HepG2 (cell line): ENCODE measurements at regions not wholly inside any gene's neighbourhood (a gene's known extent, or its start where the extent isn't known, plus 50 kb on each side); places are given as distances from the start of the nearest gene placed in this dataset.

Experiments used
- BRCA1 ChIP-seq: sonication (generic); formaldehyde crosslinking; IDR thresholded peaks from 2 replicates; pipeline ENCODE4 v1.4.0; 2020; ENCODE audit warnings: missing genetic modification reagents
- CENPX ChIP-seq: sonication (generic); formaldehyde crosslinking; IDR thresholded peaks from 2 replicates; pipeline ENCODE4 v1.9.0; 2021; ENCODE audit warnings: mild to moderate bottlenecking, missing genetic modification reagents, moderate library complexity
- ESRRA ChIP-seq: sonication (generic); formaldehyde crosslinking; IDR thresholded peaks from 2 replicates; pipeline ENCODE4 v1.5.1; 2020; ENCODE audit warnings: mild to moderate bottlenecking, low read depth, missing genetic modification reagents
- HOXA7 ChIP-seq: sonication (generic); formaldehyde crosslinking; IDR thresholded peaks from 2 replicates; pipeline ENCODE4 v1.8.1; 2022; ENCODE audit warnings: mild to moderate bottlenecking, missing genetic modification reagents, moderate library complexity
- NFYB ChIP-seq: sonication (generic); formaldehyde crosslinking; IDR thresholded peaks from 2 replicates; pipeline ENCODE4 v1.4.0; 2020; ENCODE audit warnings: missing genetic modification reagents
- REST ChIP-seq, 2 experiments: IDR thresholded peaks; 2 replicates each; pipeline ENCODE4 v1.6.1; 2011 to 2012; ENCODE audit warnings: low read length in 2 of 2, borderline replicate concordance in 1 of 2, low read depth in 1 of 2, mild to moderate bottlenecking in 1 of 2, moderate library complexity in 1 of 2
- TOE1 ChIP-seq: sonication (generic); formaldehyde crosslinking; IDR thresholded peaks from 2 replicates; pipeline ENCODE4 v1.4.0; 2020; ENCODE audit warnings: mild to moderate bottlenecking, missing genetic modification reagents
- ZBTB49 ChIP-seq: sonication (generic); formaldehyde crosslinking; IDR thresholded peaks from 2 replicates; pipeline ENCODE4 v1.4.0; 2020; ENCODE audit warnings: missing genetic modification reagents, borderline replicate concordance
- ZBTB7A ChIP-seq: sonication (generic); formaldehyde crosslinking; IDR thresholded peaks from 2 replicates; pipeline ENCODE4 v1.8.0; 2022; ENCODE audit warnings: mild to moderate bottlenecking, missing genetic modification reagents
- ZNF3 ChIP-seq: IDR thresholded peaks from 2 replicates; pipeline ENCODE4 v1.7.0; 2017; ENCODE audit warnings: inconsistent platforms
- ZNF660 ChIP-seq: sonication (generic); formaldehyde crosslinking; IDR thresholded peaks from 2 replicates; pipeline ENCODE4 v1.5.1; 2020; ENCODE audit warnings: mild to moderate bottlenecking, low read depth, missing genetic modification reagents, borderline replicate concordance
- TF ChIP-seq, protein P1 (sequence below): IDR thresholded peaks from 2 replicates; pipeline ENCODE4 v1.6.1; 2012; ENCODE audit warnings: low read length, improper control_type of control experiment
- TF ChIP-seq, protein P2 (sequence below): sonication (generic); formaldehyde crosslinking; IDR thresholded peaks from 2 replicates; pipeline ENCODE4 v1.8.0; 2022; ENCODE audit warnings: mild to moderate bottlenecking, missing genetic modification reagents; ENCODE audit not compliant: insufficient replicate concordance
- TF ChIP-seq, protein P3 (sequence below): sonication (generic); formaldehyde crosslinking; IDR thresholded peaks from 2 replicates; pipeline ENCODE4 v1.5.0; 2020; ENCODE audit warnings: mild to moderate bottlenecking, missing genetic modification reagents, moderate library complexity

DNA sequence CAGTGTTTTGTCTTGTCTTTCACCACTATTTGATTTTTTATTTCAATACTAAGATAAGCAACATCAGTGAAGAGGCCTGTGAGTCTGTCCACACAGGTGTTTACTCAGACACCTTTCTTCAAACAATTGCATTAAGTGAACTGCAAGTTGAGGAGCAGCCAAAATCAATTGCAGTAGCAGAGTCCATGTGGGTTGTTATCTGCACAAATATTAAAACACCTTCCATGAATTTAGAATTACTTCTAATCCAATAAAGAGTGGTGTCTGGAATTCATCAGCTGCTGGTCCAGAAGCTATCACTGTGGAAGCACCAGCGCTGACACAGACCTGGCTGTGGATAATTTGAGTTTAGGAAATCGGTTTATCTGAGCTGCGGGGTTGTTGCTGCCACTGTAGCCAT lies 83.5 kb upstream of the FAT3 start:
- no peak for TF ChIP-seq ZBTB7A (CRISPR knock-in tag)
- no peak for TF ChIP-seq NFYB (CRISPR knock-in tag)
- TF ChIP-seq CENPX (CRISPR knock-in tag) = no peak
- no peak for TF ChIP-seq TOE1 (CRISPR knock-in tag)
- no peak for TF ChIP-seq ZNF660 (CRISPR knock-in tag)
- TF ChIP-seq, protein P1, sequence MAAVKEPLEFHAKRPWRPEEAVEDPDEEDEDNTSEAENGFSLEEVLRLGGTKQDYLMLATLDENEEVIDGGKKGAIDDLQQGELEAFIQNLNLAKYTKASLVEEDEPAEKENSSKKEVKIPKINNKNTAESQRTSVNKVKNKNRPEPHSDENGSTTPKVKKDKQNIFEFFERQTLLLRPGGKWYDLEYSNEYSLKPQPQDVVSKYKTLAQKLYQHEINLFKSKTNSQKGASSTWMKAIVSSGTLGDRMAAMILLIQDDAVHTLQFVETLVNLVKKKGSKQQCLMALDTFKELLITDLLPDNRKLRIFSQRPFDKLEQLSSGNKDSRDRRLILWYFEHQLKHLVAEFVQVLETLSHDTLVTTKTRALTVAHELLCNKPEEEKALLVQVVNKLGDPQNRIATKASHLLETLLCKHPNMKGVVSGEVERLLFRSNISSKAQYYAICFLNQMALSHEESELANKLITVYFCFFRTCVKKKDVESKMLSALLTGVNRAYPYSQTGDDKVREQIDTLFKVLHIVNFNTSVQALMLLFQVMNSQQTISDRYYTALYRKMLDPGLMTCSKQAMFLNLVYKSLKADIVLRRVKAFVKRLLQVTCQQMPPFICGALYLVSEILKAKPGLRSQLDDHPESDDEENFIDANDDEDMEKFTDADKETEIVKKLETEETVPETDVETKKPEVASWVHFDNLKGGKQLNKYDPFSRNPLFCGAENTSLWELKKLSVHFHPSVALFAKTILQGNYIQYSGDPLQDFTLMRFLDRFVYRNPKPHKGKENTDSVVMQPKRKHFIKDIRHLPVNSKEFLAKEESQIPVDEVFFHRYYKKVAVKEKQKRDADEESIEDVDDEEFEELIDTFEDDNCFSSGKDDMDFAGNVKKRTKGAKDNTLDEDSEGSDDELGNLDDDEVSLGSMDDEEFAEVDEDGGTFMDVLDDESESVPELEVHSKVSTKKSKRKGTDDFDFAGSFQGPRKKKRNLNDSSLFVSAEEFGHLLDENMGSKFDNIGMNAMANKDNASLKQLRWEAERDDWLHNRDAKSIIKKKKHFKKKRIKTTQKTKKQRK = no peak
- TF ChIP-seq HOXA7 (CRISPR knock-in tag) = no peak
- no peak for TF ChIP-seq BRCA1 (CRISPR knock-in tag)
- TF ChIP-seq, protein P2, sequence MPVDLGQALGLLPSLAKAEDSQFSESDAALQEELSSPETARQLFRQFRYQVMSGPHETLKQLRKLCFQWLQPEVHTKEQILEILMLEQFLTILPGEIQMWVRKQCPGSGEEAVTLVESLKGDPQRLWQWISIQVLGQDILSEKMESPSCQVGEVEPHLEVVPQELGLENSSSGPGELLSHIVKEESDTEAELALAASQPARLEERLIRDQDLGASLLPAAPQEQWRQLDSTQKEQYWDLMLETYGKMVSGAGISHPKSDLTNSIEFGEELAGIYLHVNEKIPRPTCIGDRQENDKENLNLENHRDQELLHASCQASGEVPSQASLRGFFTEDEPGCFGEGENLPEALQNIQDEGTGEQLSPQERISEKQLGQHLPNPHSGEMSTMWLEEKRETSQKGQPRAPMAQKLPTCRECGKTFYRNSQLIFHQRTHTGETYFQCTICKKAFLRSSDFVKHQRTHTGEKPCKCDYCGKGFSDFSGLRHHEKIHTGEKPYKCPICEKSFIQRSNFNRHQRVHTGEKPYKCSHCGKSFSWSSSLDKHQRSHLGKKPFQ (CRISPR knock-in tag) = no peak
- no peak for TF ChIP-seq ESRRA (CRISPR knock-in tag)
- TF ChIP-seq REST (IDR thresholded peaks at IDR 0.05; ENCODE audit: borderline replicate concordance in 1 of 2, low read depth in 1 of 2, low read length in 2 of 2) = no peak
- no peak for TF ChIP-seq ZBTB49 (CRISPR knock-in tag)
- TF ChIP-seq, protein P3, sequence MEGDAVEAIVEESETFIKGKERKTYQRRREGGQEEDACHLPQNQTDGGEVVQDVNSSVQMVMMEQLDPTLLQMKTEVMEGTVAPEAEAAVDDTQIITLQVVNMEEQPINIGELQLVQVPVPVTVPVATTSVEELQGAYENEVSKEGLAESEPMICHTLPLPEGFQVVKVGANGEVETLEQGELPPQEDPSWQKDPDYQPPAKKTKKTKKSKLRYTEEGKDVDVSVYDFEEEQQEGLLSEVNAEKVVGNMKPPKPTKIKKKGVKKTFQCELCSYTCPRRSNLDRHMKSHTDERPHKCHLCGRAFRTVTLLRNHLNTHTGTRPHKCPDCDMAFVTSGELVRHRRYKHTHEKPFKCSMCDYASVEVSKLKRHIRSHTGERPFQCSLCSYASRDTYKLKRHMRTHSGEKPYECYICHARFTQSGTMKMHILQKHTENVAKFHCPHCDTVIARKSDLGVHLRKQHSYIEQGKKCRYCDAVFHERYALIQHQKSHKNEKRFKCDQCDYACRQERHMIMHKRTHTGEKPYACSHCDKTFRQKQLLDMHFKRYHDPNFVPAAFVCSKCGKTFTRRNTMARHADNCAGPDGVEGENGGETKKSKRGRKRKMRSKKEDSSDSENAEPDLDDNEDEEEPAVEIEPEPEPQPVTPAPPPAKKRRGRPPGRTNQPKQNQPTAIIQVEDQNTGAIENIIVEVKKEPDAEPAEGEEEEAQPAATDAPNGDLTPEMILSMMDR = no peak
- TF ChIP-seq ZNF3 (CRISPR knock-in tag) = no peak
